Panc1 (cell line): ENCODE measurements at regions not wholly inside any gene's neighbourhood (a gene's known extent, or its start where the extent isn't known, plus 50 kb on each side); places are given as distances from the start of the nearest gene placed in this dataset.

Source experiments
- POLR2AphosphoS5 ChIP-seq: IDR thresholded peaks from 2 replicates; pipeline ENCODE4 v1.6.1; 2012; ENCODE audit warnings: mild to moderate bottlenecking, low read depth, low read length, moderate library complexity
- TF ChIP-seq, protein P1 (sequence below): fragments of 450-650 bp; IDR thresholded peaks from 2 replicates; pipeline ENCODE4 v1.5.1; 2017; ENCODE audit warnings: mild to moderate bottlenecking

DNA sequence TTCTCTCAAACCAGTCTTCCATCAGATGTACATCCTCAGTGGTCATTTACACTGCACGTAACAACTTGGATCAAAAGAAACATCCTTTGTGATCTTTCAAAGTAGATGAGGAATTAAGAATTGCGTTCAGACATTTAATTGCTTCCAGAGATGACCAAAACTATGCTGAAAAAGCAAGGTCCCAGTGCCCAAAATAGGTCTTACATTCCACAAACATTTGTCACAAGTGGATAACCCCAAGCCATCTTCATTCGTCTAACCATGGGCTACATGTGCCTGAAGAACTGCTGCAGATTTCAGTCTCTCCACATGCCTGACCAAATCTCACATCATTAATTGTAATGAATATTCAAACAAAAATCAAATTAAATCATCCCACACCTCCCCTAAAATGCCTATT lies 273.6 kb downstream of the SHOX2 start:
- TF ChIP-seq, protein P1, sequence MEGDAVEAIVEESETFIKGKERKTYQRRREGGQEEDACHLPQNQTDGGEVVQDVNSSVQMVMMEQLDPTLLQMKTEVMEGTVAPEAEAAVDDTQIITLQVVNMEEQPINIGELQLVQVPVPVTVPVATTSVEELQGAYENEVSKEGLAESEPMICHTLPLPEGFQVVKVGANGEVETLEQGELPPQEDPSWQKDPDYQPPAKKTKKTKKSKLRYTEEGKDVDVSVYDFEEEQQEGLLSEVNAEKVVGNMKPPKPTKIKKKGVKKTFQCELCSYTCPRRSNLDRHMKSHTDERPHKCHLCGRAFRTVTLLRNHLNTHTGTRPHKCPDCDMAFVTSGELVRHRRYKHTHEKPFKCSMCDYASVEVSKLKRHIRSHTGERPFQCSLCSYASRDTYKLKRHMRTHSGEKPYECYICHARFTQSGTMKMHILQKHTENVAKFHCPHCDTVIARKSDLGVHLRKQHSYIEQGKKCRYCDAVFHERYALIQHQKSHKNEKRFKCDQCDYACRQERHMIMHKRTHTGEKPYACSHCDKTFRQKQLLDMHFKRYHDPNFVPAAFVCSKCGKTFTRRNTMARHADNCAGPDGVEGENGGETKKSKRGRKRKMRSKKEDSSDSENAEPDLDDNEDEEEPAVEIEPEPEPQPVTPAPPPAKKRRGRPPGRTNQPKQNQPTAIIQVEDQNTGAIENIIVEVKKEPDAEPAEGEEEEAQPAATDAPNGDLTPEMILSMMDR: no peak
- TF ChIP-seq POLR2AphosphoS5: no peak
